CD4-positive, alpha-beta T cell treated with Interleukin-2 at 100 ng/mL for 4 hours (primary cell): ENCODE measurements at regions not wholly inside any gene's neighbourhood (a gene's known extent, or its start where the extent isn't known, plus 50 kb on each side); places are given as distances from the start of the nearest gene placed in this dataset.

Source experiments
- DNase-seq: peaks from one replicate; pipeline ENCODE4 v3.0.0-alpha.2; 2020; ENCODE audit warnings: low spot score

- DNase-seq, result no peak
Measured at GRCh38 chr6:56345376-56345995, 98.1 kb upstream of the COL21A1 start.

- DNase-seq, result no peak
Measured at GRCh38 chr6:56343295-56343694, 95.9 kb upstream of the COL21A1 start.

- no peak for DNase-seq
Measured at GRCh38 chr6:56339524-56339923, 92.1 kb upstream of the COL21A1 start.

- no peak for DNase-seq
Measured at GRCh38 chr6:56335726-56336125, 88.3 kb upstream of the COL21A1 start.

- DNase-seq, result no peak
Measured at GRCh38 chr6:56334937-56335336, 87.6 kb upstream of the COL21A1 start.

- DNase-seq, result no peak
Measured at GRCh38 chr6:56329271-56330050, 82.1 kb upstream of the COL21A1 start.

- DNase-seq, result no peak
Measured at GRCh38 chr6:56328728-56329090, 81.3 kb upstream of the COL21A1 start.

GRCh38 chr6:56327946-56328727 lies 80.8 kb upstream of the COL21A1 start:
- no peak for DNase-seq

GRCh38 chr6:56324396-56324795 lies 77.0 kb upstream of the COL21A1 start:
- DNase-seq, result no peak

- DNase-seq, result no peak
Measured at GRCh38 chr6:56318851-56319250, 71.5 kb upstream of the COL21A1 start.

GRCh38 chr6:56314683-56315523 lies 67.5 kb upstream of the COL21A1 start:
- no peak for DNase-seq

- DNase-seq, result no peak
Measured at GRCh38 chr6:56311533-56312448, 64.4 kb upstream of the COL21A1 start.

- no peak for DNase-seq
Measured at GRCh38 chr6:56311061-56311460, 63.7 kb upstream of the COL21A1 start.

GRCh38 chr6:56310241-56310640 lies 62.9 kb upstream of the COL21A1 start:
- no peak for DNase-seq

- DNase-seq, result no peak
Measured at GRCh38 chr6:56299916-56300315, 52.5 kb upstream of the COL21A1 start.

- no peak for DNase-seq
Measured at GRCh38 chr6:56297022-56297989, 49.9 kb upstream of the COL21A1 start.
